Glomerular visceral epithelial cell (primary cell): ENCODE measurements at regions not wholly inside any gene's neighbourhood (a gene's known extent, or its start where the extent isn't known, plus 50 kb on each side); places are given as distances from the start of the nearest gene placed in this dataset.
"Not testable (repeated sequence)": the region's sequence is repeated elsewhere in the genome, so short reads cannot be mapped to it uniquely, and the experiment has no call there.

ENCODE experiments used
- DNase-seq: peaks from one replicate; pipeline ENCODE4 v3.0.0-alpha.2; 2016; ENCODE audit errors: extremely low spot score

DNA sequence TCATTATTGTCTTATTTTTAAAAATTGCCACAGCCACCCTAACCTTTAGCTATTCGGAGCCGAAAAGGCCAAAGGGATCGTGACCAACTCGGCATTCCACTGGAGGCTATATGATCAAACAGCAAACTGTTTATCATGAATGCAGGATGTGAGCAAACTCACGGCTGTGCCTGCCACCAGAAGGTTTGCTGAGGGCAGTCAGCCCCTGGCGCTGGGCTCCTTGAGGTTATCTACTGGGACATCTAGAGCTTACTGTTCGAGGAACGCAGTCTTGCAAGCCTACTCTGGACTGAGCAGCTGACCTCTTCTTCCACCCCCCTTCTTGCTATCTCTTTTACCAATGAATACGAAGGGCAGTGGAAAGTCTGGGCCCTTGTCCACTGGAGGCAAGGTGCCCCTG, 231.5 kb upstream of the TARS1 start:
- no peak for DNase-seq

- DNase-seq = not testable (repeated sequence)
Measured at GRCh38 chr5:33210221-33210620, 230.5 kb upstream of the TARS1 start.

DNA sequence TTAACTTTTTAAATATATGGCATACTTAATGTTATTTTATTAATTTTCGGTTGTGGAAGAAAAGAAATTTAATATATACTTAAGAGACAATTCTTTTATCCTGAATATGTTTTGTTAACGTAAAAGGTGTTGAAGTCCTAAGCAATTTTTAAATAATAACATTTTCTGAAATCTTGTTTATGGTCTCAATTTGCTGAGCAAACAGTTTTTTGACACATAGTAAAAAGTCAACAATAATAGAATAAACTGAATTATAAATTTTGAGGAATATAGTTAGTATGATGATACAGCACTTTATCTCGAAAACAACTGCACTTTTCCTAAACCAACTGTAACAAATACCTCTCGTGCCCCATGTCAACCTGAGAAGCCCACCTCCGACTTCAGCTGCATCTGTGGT, 229.8 kb upstream of the TARS1 start:
- no peak for DNase-seq

DNA sequence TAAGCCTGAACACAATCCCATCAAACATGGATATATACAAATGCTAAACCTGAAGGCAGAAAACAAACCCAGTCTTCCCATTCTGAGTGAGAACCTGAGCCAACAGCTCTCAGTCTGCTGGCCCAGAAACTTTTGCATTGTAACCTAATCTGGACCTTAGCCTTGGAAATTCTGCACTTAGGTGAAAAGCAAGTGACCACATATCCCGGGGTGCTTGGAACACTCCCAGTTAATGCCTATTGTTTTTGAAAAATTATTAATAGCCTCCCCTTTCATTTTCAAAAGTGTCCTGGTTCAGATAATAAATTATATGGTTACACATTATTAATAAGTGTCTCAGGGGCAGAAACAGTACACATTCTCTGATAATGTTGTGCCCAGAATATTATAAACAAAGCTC, 228.3 kb upstream of the TARS1 start:
- DNase-seq = no peak

GRCh38 chr5:33212900-33213299, 227.9 kb upstream of the TARS1 start:
- no peak for DNase-seq

DNA sequence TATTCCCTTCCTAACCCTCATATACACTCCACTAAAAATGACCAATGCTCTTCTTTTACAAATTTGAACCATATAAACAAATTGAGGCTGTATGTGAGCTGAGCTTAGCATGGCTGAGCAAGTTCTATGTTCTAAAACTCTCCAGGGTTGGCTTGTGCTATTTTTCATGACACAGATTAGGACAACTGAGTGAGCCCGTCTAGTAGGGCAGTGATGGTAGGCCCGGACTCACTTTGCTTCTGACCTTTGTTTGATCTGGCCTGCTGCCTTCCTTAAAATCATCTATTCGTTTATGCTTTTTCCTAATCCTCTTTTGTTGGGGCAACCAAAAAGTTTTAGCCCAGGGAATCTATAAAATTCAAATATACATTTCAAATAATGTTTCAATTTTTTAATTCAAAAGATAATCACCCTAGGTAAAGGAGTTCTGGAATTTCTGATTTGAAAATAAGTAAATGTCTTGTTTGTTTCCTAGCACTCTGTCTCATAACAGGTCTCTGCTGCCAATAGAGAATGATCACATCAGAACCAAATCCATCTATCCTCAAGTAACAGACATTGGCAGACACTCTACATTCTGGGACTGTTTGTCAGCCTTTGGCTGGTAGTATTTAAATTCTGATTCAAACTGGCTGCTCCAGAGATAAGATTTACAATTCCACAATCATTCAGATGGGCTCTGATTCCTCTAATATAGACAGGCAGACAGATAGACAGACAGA, 217.0 kb upstream of the TARS1 start:
- no peak for DNase-seq

GRCh38 chr5:33224285-33224961, 216.3 kb upstream of the TARS1 start:
- DNase-seq = no peak

- DNase-seq = no peak
Measured at GRCh38 chr5:33227247-33227646, 213.5 kb upstream of the TARS1 start.

- no peak for DNase-seq
Measured at GRCh38 chr5:33227746-33228145, 213.0 kb upstream of the TARS1 start.

GRCh38 chr5:33228149-33228548, 212.6 kb upstream of the TARS1 start:
- no peak for DNase-seq

DNA sequence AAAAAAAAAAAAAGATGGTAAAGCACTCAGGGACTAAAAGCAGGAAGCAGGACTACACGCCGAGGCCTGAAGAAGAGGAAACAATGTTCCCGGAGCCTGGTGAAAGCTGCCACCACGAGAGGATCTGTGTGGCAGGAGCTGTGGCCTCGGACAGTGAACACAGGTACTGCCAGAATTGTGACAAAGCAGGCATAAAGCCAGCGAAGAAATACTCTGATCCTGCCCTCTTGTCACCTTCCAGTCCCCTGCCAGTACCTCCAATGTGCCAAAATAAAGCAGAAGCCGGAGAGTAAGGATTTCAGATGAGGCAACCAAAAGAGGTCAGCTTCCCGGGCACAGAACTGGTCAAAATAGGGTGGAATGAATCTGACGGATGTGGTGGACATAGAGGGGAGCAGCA, 211.5 kb upstream of the TARS1 start:
- no peak for DNase-seq

DNA sequence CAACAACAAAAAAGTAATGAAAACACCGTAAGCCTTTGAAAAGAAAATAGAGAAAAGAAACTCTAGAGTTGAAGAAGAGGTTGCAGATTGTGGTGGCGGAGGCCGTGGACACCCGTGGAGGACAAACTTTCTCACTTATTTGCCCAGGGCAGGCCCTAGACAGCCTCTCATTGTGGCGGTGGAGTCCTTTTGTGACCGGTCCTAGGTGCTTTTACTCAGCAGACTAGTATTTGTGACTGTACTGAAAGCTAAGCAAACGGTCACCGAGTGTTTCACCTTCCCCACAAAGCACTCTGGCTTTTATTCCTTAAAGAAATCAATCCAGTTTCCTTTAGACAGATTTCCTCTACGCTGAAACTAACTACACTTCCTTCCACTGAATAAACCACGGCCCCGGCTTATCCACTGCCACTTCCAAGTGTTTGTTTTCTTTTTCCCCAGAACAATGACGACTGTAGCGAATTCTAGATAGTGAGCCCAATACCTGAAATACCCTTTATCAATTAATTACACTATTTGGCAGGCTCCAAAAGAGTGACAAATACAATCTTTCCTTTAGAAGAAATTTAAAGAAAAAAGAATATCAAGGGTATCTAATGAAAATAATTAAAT, 210.2 kb upstream of the TARS1 start:
- no peak for DNase-seq

DNA sequence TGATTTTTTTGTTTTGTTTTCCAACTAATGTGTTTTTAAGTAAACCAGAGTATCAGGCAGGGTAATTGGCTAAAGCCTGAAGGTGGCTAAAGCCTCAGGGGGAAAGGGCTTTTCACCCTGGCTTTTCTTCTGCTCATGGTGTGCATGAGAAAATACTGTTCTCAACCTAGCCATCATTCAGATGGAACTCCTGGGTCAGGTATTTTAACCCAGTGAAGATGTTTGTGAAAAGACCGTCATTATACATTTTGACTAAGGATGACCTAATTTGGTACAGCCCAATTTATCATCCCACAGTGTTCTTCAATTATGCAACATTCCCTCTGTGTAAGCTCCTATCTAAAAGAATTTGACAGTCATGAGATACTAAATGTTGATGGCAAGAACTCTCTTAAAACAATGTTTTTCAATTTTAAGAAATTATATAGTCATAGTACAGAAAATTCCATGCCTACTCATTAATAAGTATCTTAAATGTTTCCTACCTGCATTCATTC, 209.5 kb upstream of the TARS1 start:
- no peak for DNase-seq

DNA sequence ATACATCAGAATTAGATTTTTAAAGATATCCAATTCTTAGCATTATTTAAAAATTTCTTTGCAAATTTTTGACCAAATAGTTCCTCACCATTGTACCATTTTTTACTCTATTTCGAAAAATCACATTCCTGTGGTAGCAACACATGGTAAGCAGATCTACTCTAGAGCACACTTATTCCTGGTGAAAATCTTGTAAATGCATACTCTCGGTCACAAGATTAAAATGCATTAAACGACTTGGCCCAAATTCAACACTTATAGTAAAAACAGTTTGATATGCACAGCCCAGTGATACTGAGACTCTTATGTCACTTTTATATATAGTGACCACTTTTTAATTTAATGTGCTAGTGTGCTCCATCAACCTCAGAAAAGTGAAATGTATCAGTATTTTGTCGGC, 208.8 kb upstream of the TARS1 start:
- no peak for DNase-seq

GRCh38 chr5:33232731-33233505, 207.8 kb upstream of the TARS1 start:
- no peak for DNase-seq

- DNase-seq = no peak
Measured at GRCh38 chr5:33235304-33235703, 205.5 kb upstream of the TARS1 start.

GRCh38 chr5:33235824-33236223, 204.9 kb upstream of the TARS1 start:
- DNase-seq = no peak

- DNase-seq = no peak
Measured at GRCh38 chr5:33237471-33237870, 203.3 kb upstream of the TARS1 start.

GRCh38 chr5:33238826-33239695, 201.7 kb upstream of the TARS1 start:
- no peak for DNase-seq

GRCh38 chr5:33240558-33240957, 200.2 kb upstream of the TARS1 start:
- DNase-seq = no peak

- DNase-seq = no peak
Measured at GRCh38 chr5:33241802-33242201, 199.0 kb upstream of the TARS1 start.
